ENCODE measurements at regions not wholly inside any gene's neighbourhood (a gene's known extent, or its start where the extent isn't known, plus 50 kb on each side); places are given as distances from the start of the nearest gene placed in this dataset.

DNA sequence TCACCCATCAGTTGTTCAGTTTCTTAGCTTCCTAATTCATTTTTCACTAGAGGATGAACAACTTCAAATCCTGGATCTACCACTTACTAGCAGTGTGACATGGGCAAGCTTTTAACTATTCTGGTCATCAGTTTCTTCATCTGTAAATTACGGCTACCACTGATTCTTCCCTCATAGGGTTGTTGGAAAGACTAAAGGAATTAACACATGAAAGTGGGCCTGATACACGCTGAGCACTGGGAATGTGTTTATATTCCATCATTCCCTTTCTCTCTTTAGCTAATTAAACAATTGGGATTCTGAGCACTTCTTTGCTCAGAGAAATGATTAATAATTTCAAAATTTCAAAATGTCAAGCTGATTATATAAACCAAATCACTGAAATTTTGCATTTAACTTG, 862.3 kb upstream of the GCFC2 start:
- DNase-seq, result no peak

DNA sequence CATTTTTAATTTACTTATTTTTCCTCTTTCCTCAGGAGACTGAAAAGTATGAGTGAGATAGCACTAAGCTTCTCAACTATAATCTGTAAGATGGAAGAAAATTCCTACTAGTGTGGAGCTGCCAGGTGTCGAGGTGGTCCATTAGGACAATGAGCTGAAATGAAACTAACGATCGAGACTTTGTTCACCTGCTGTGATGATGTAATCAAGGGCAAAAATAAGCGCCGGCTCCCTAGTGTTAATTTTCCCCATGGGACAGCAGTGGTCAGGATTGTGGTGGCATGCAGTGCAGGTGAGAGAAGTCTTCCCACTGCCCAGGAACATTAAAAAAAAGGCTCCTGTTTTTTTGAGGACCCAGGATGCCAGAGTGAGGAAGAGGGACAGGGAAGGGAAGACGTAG, 859.1 kb upstream of the GCFC2 start:
- DNase-seq, result no peak

DNA sequence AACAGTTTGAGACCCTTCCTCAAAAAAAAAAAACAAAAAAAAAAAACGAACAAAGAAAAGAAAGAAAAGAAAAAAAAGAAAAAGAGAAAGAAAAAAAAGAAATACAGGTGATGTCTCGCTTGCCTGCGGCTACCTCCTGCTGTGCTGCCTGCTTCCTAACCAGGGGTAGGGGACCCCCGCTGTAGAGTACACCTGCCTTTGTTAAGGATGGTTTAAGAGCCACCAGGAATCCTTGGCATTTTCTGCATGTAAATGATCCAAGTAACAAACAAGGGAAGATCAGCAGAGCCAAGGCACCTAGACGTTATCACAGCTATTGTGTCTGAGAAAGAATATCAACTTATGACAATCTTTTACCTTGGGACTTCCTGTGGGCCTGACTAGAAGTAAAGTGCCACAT, 856.8 kb upstream of the GCFC2 start:
- no peak for DNase-seq

DNA sequence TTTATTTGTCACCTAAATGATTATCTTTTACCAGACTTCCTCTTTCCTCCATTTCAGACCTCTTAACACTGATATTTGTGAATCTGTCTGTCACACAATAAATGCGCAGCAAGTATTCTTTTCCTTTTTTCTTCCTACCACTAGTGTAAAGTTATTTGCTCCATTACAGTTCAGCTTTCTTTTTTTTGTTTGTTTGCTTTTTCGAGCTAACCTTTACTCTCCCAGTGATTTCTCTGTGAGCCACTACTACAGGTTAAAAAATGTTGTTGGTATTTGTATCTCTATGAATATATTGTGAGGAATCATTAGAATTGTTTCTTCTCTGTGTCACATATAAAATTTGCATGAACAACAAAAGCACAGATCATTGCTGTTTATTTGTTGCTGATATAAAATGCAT, 854.0 kb upstream of the GCFC2 start:
- no peak for DNase-seq

DNA sequence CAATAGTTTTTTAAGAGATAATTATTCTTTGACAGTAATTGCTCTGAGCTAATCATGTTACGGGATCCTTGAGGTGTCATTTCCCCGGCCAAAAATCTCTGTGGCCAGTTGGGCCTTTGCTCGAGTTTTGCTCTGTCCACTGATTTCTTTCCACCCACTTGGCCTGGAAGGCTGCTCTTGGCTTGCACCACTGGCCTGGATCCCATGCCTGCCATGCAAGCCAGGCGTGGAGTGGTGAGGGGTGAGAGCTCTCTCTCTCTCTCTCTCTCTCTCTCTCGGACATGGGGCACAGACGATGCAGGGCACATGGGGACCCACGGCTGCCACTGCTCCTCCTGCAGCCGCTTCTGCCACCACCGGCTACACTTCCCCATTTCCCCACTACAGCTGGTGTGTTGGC, 853.0 kb upstream of the GCFC2 start:
- no peak for DNase-seq

DNA sequence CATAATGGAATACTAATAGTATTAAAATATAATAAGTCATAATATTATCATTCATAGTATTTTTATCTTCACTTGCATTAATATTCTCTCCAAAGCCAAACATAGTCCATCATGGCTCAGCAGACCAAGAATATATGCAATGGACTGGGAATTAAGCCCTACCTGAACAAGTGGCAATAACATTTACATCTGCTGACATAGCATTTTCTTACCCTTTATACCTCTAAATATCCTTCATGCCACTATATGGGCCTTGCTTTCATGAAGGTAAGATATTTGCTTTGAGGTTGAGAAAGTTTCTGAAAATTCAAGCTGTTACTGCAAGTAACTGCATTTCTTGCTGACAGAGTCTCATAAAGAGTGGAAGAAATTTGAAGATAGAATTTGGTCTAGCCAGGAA, 847.4 kb upstream of the GCFC2 start:
- DNase-seq, result no peak

DNA sequence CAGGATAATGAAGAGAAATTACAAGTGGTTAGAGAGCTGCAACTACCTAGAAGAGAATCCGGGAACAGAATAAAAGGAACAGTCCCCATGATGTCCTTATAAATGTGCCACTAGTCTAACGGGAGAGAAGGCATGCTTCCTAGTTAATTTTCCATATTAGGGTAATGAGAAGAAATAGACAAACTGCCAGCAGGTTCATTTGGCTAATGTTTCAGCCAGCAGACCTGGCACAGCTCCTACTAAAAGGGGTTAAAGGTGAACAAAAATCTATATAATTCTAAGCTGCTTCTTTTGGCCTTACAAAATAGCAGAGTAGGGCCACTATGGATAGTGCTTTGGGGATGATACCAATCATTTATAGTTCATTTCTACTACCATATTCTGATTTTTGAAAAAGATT, 845.3 kb upstream of the GCFC2 start:
- DNase-seq, result no peak

DNA sequence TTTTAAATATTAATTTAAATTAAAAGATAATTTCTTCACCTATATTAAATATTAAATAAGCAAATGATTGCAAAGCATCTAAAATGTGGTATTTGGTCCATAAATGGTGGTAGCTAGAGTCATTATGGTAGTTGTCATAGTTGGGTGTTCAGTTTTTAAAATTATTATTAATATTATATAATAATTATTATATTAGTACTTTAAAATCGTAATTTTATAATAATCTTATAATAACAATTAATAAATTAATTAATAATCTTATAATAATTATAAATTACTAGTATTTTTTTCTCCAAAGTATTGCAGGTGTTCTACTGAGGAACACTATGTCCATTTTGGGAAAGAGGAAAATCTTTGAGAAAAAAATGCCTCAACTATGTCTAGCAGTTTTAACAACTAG, 835.5 kb upstream of the GCFC2 start:
- no peak for DNase-seq

DNA sequence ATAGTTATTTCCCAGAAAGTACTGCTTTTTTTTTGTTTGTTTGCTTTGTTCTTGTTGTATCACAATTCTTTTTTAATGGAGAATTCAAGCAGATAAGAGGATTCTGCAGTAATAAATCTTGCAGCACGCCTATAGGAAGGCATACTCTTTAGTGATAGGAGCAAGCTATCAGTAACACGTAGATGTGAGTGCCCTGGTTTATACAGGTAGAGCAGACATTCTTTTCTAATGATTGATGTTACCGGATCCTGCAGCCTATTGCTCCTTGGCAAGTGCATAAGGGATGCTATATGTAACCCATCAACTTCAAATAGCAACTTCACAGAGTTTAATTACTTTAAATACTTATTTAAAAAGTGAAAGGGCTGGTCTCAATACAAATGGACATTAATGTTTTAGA, 834.2 kb upstream of the GCFC2 start:
- no peak for DNase-seq

DNA sequence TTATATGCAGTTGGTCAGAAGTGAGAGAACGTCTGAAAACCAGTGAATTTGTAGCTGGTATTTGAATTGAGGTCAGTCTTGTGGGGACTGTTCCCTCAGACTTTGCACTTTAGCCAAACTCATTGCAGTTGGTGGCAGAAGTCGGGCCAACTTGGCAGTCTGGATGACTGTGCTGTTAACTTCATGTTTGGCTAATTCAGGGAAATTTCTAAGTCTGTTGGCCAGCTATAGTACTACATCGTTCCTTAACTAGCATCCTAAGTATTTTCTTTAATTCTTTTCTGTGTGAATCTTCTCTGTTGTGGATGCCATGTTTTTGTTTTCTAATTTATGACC, 806.8 kb upstream of the GCFC2 start:
- DNase-seq, result no peak

DNA sequence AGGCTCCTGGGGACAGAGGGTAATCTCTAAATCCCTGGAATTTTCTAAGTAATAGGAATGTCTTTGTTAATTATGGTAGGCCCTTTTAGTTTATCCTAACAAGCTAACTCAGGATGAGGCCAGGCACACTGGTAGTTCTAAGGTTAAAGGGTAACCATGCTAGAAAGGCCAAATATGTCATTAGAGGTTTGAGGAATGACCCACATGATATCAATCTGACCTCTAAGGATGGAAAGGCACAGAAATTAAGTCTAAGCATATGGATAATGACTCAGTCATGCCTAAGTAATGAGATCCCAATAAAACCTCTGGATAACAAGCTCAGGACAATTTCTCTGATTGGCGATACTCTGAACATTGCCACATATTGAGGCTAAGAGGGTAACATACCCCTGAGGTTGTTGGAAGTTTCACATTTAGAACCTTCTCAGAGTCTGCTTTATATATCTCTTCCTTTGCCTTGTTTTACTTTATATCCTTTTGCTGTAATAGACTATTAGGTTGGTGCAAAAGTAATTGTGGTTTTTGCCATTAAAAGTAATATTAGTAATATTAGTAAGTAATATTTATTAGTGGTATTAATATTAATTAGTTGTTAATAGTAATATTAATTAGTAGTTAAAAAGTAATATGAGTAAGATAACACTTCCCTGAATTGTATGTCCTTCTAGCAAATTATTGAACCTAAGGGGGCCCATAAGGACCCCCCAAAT, 806.3 kb upstream of the GCFC2 start:
- no peak for DNase-seq

DNA sequence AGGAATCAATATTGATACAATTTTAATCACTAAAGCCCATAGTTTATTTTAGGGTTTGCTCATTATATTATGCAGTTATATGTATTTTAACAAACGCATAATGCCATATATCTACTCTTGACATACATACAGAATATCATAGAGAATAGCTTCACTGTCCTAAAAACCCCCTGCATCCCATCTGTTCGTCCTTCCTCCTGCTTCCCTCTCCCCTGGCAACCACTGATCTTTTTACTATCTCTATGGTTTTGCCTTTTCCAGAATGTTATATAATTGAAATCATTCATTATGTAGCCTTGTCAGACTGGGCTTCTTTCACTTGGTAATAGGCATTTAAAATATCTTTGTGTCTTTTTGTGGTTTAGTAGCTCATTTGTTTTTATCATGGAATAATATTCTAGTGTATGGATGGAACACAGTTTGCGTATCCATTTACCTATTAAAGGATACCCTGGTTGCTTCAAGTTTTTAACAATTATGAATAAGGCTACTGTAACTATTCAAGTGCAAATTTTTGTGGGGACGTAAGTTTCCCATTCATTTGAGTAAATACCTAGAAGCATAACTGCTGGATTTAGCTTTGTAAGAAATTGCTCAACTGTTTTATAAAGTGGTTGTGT, 801.6 kb upstream of the GCFC2 start:
- no peak for DNase-seq

DNA sequence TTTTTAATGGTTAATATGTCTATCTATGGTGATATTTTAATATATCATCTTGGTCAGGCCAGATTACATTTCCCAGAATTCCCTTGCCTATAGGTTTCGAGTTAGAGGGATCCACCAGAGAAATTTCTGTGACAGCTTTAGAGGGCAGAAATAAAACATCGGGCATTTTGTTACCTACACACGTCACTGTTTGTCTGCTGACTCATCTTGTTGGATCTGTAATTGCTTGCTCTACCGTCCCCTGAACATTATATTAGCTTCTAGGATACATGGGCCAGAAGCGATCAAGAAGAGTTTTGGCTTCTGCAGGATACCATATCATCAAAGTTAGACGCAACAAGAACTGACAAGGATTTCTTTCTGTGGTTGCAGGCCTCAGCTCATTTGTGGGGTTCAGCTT, 795.8 kb upstream of the GCFC2 start:
- no peak for DNase-seq

DNA sequence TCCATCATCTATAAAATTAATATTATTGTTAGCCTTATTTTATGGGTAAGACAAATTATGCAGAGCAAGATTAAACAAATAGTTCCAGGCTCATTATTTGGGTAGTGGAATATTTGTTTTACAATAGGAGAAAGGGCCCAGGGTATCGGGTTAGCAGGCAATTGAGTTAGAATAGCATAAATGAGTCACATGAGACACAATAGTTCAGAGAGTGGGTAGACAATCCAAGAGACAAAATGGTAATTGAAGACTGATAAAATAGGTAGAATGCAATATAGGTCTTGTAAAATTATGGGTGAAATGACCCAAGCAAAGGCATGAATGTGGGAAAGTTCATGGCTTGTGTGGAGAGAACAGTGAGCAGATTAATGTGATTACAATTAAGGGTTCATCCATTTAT, 790.9 kb upstream of the GCFC2 start:
- no peak for DNase-seq

DNA sequence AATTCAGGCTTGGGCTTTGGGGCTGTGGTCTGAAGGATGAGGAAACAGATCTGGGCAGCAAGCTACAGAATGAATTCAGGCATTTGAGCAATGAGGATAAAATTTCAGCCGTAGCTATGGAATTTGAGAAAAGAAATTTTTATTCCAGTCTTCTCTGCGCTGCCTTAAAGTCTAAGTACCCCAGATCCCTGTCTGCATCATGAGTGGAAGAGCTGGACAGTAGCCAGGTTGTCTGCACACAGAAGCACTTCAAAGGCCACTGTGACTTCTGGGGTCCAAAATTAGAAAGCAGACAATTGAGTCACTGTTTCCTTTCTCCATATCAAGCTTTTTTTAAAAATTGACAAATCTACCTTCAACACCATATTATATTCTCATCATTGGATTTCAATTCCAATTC, 787.6 kb upstream of the GCFC2 start:
- DNase-seq, result no peak

DNA sequence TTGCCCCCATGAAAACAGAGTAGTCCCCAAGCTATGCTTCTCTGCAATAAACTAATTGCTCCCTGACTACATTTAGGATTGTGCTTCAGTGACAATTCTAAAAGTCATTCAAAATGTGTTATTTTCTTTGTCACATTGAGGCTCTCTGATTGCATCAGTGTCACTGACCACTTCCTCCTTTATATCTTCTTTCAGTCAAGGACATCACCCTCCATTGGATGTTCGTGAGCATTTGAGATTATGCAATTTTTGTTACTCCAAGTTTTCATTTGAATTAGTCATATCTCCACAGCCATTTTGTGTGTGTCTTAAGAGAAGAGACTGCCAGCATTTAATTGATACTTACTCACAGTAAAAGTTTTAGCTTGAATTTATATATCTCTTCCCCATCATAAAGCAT, 780.8 kb upstream of the GCFC2 start:
- DNase-seq, result no peak

DNA sequence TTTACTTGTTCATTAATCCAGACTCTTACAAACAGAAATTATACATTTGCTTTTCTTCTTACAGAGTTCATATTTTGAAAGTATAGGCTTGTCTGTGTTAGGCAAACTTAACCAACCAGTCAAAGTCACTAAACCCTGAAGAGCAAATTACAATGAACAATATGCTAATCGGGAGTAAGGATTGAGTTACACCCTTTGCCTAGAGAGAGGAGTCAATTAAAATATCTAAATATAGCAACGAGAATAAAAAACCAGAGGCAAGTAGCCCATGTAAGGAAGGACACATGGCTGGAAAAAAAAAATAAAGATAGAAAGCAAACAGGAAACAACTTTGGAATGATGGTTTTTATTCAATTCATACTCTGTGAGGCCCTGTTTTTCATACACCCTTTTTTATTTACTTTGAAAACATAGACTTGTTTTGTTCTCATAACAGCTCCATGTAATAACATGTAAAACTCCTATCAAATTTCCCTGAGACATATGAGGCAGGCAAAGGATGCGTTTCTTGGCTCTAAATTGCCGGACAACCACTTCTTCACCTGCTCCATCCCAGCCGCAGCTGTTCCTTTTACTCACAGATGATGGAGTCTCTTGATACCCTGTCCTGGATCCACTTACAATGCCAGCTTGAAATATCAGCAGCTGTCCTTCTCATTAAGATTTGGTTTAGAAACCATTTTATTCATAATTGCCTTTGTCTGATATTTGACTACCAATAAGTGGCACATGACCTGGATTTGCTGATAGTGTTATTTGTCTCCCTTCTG, 767.7 kb upstream of the GCFC2 start:
- no peak for DNase-seq

DNA sequence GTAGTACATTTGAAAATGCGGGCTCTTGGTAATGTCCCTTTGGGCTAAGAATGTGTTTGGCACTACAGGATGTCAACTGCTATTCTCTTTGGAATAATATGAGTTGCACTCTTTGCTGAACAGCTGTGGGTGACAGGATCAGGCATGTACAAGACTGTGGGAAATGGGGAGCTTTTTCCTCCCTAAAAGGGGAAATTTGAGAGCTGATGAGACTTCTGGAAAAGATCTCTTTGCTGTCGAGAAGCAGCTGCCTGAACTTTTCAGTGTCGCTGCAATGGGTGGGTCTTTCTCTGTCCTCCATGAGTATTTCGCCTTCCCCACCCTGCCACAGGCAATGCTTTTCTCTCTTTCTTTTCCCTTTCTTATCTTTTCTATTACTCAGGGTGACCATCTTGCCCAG, 762.2 kb upstream of the GCFC2 start:
- no peak for DNase-seq

DNA sequence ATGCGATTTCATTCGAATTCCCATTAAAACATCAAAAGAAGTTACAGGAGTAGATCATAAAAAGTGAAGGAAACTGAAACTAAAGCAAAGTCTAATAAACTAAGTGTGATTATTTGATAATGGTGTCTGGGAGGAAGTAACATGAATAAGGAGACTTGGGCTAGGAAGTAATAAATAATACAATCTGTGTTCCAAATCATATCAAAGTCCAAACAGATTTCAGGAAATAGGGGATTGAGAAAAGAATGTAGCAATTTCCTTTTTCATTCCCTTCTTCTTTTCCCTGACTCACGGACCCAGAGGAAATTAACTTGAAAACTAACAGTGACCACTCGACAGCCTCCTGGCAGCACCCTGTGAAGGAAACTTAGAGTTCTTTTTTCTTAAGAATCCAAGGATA, 758.4 kb upstream of the GCFC2 start:
- DNase-seq, result no peak

DNA sequence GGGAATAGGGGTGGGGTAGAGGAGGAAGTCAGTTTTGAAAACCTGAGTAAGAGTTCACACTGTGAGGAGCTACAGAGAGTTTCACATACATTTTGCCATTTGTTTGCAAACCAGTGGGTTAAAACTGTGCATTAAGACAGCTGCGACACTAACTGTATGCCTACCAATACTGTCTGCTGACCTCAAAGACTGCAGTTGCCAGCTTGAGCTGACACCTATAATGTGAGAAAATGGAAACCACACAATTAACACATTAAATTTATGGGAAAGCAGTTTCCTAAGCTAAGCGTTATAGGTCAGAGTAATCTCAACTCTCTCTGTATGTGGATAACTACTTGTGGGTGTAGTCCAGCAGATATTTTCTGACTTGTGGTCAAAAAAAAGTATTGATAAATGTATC, 756.6 kb upstream of the GCFC2 start:
- no peak for DNase-seq

DNA sequence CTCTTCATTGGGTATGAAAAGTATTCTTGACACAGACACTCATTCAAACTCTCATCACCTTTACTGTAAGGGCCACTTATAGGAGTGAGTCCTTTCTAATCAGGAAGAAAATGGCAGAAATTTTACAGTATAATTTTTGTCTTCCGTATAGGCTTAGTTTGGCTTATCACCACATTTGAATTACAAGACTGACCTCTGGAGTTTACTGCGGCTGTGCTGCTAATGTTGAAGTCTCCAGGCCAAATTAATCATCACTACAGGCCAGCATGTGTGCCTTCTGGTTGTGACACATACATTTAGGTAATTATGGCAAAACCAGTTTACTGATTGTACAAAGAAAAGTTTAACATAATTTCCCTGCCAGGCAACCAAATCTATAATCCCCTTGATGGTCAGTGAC, 753.6 kb upstream of the GCFC2 start:
- no peak for DNase-seq

DNA sequence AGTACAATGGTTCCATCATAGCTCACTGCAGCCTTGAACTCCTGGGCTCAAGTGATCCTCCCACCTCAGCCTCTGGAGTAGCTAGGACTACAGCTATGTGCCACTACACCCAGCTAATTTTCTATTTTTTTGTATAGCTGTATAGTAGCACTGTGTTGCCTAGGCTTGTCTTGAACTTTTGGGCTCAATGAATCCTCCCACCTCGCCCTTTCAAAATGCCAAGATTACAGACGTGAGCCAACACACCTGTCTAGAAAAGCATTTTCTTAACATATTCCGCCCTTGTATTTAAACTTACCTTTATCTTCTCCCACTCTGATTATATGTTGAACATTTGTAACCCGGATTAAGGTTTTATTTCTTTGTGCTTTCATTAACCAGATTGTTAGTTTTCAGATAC, 750.7 kb upstream of the GCFC2 start:
- no peak for DNase-seq

DNA sequence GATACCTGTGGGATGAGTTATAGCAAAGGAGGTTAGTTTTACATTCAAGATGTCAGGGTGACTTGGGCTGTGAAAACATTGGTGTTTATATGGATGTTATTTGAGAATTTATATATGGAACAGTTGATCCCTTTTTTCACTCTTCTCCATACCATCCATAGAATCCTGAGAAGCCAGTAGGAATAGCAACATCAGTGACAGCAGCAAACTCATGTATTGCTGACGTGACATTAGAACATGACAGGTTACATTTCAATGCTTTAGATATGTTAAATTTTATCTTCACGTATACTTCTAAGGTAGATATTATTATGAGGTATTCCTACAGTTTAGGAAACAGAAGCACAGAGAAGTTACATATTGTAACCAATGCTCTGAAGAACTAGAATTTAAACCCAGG, 745.2 kb upstream of the GCFC2 start:
- DNase-seq, result no peak

DNA sequence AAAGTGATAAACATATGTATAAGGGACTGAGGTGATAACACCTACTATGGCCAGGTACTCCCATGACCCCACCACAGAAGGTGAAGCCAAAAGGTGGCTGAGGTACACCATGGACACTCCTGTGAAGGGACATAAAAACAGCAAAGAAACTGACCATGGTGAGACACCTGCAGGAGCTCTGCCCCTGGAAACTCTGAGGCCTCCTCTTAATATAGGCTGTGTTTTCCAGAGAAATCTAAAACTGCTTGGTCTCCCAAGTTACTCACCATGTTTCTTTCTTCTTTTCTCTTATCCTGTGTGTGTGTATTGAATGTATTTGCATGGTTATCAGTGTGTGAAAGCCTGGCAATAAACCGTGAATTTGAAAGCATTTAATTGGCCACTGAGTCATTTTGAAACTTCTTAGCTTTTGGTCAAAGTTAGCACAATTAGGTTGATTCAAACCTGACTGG, 739.3 kb upstream of the GCFC2 start:
- DNase-seq, result no peak

DNA sequence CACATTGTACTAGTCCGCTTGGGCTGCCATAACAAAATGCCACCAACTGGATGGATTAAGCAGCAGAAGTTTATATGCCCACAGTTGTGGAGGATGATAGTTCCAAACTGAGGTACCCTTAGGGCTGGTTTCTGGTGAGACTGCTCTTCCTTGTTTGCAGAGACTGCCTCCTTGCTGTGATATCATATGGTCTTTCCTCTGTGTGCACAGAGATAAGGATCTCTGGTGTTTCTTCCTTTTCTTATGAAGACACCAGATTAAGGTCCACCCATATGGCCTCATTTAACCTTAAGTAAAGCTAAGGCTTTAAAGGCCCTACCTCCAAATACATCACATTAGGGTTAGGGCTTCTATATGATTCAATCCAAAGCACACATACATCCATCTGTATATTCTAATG, 738.2 kb upstream of the GCFC2 start:
- no peak for DNase-seq
